GM12874 (cell line): ENCODE measurements at regions not wholly inside any gene's neighbourhood (a gene's known extent, or its start where the extent isn't known, plus 50 kb on each side); places are given as distances from the start of the nearest gene placed in this dataset.

ENCODE experiments used
- CTCF ChIP-seq: IDR thresholded peaks from 2 replicates; pipeline ENCODE4 v1.5.1; 2011; ENCODE audit warnings: low read depth, mild to moderate bottlenecking, control low read depth, low read length, moderate library complexity; ENCODE audit not compliant: insufficient read depth

- TF ChIP-seq CTCF, result no peak
Measured at GRCh38 chr19:32029235-32029634, 316.2 kb upstream of the ZNF507 start.

GRCh38 chr19:32032561-32032960 lies 312.8 kb upstream of the ZNF507 start:
- no peak for TF ChIP-seq CTCF

DNA sequence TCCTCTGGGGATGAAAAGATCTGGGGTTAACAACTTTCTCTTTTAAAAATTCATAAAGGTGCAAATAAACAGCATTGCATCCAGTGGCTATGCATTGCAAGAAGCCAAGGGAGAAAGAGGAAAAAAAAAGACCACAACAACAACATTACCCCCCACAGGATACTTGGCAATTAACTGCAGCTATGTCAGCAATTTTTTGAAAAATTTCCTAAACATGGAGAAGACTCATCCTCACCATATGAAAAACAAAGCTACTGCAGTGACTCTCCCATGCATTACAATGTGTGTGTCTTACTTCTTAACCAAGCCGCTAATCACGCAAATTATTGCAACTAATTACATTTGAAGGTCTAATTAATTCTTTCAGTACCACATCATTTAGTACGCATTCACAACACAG lies 309.8 kb upstream of the ZNF507 start:
- TF ChIP-seq CTCF, result no peak

- no peak for TF ChIP-seq CTCF
Measured at GRCh38 chr19:32038021-32038920, 307.1 kb upstream of the ZNF507 start.

- TF ChIP-seq CTCF, result no peak
Measured at GRCh38 chr19:32038961-32039360, 306.4 kb upstream of the ZNF507 start.

DNA sequence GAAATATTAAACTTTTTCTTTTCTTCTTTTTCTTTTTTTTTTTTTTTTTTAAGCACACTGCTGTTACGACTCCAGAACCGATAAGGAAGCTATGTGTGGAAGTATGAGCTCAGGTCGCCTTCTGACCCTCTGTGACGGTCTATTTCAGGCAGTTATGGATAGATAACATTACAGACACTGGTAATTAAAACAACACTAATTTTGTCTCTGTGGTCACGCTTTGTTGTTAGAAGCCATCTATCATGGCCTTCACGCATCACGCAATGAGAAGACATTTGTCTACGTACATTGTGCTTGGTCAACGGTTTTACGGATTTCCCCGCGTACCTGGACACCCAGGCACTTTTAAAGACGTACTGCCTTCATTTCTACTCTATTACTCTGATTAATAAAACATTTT lies 306.0 kb upstream of the ZNF507 start:
- TF ChIP-seq CTCF, result no peak

- no peak for TF ChIP-seq CTCF
Measured at GRCh38 chr19:32040236-32040635, 305.2 kb upstream of the ZNF507 start.
